Astrocyte (in vitro differentiated cells and primary cell): ENCODE measurements at regions not wholly inside any gene's neighbourhood (a gene's known extent, or its start where the extent isn't known, plus 50 kb on each side); places are given as distances from the start of the nearest gene placed in this dataset.

Experiments used
- DNase-seq: peaks from one replicate; pipeline ENCODE4 v3.0.0-alpha.2; 2010; ENCODE audit warnings: low read depth
- FAIRE-seq: peaks from 2 replicates; lab custom pipeline; 2011; peaks lifted over from hg19 to GRCh38; lab: Jason Lieb, UNC
- H2AFZ ChIP-seq: 2 replicates; pipeline ENCODE4 v1.6.0; 2012; ENCODE audit warnings: low read depth, low read length, inconsistent platforms
- H3K27ac ChIP-seq: 2 replicates; pipeline ENCODE4 v1.5.1; 2011; ENCODE audit warnings: low read depth, low read length, inconsistent platforms
- H3K27me3 ChIP-seq: 2 replicates; pipeline ENCODE4 v1.6.0; 2011; ENCODE audit warnings: low read length, inconsistent platforms; ENCODE audit not compliant: insufficient read depth
- H3K36me3 ChIP-seq: 2 replicates; pipeline ENCODE4 v1.5.1; 2011; ENCODE audit warnings: low read length, inconsistent platforms; ENCODE audit not compliant: insufficient read depth
- H3K4me1 ChIP-seq: 2 replicates; pipeline ENCODE4 v1.5.1; 2011; ENCODE audit warnings: low read length, inconsistent platforms; ENCODE audit not compliant: insufficient read depth
- H3K4me2 ChIP-seq: 2 replicates; pipeline ENCODE4 v1.6.0; 2012; ENCODE audit warnings: low read length, inconsistent platforms
- H3K4me3 ChIP-seq: 2 replicates; pipeline ENCODE4 v1.5.1; 2011; ENCODE audit warnings: low read depth, mild to moderate bottlenecking, low read length, inconsistent platforms; ENCODE audit not compliant: insufficient read depth
- H3K79me2 ChIP-seq: 2 replicates; pipeline ENCODE4 v1.6.0; 2012; ENCODE audit warnings: mild to moderate bottlenecking, low read length, inconsistent platforms; ENCODE audit not compliant: insufficient read depth
- H3K9ac ChIP-seq: 2 replicates; pipeline ENCODE4 v1.6.0; 2012; ENCODE audit warnings: mild to moderate bottlenecking, low read length, inconsistent platforms
- H3K9me3 ChIP-seq: 2 replicates; pipeline ENCODE4 v1.5.1; 2012; ENCODE audit warnings: low read depth, mild to moderate bottlenecking, low read length, inconsistent platforms; ENCODE audit not compliant: insufficient read depth
- H4K20me1 ChIP-seq: 2 replicates; pipeline ENCODE4 v1.6.0; 2012; ENCODE audit warnings: low read length, inconsistent platforms; ENCODE audit not compliant: insufficient read depth
- H3K27ac Mint-ChIP-seq: one replicate; pipeline ENCODE4 v1.8.0; 2021; ENCODE audit warnings: mild to moderate bottlenecking, mixed read lengths; ENCODE audit not compliant: unreplicated experiment
- H3K27me3 Mint-ChIP-seq: one replicate; pipeline ENCODE4 v1.8.0; 2021; ENCODE audit warnings: low read depth, mixed read lengths; ENCODE audit not compliant: unreplicated experiment
- H3K36me3 Mint-ChIP-seq: one replicate; pipeline ENCODE4 v1.8.0; 2021; ENCODE audit warnings: low read depth, mixed read lengths; ENCODE audit not compliant: unreplicated experiment
- H3K4me1 Mint-ChIP-seq: one replicate; pipeline ENCODE4 v1.8.0; 2021; ENCODE audit warnings: low read depth, mixed read lengths; ENCODE audit not compliant: unreplicated experiment
- H3K4me3 Mint-ChIP-seq: one replicate; pipeline ENCODE4 v1.8.0; 2021; ENCODE audit warnings: mild to moderate bottlenecking, moderate library complexity, mixed read lengths; ENCODE audit not compliant: unreplicated experiment
- H3K9me3 Mint-ChIP-seq: one replicate; pipeline ENCODE4 v1.8.0; 2021; ENCODE audit warnings: mild to moderate bottlenecking, mixed read lengths; ENCODE audit not compliant: unreplicated experiment
- CTCF ChIP-seq: IDR thresholded peaks from 2 replicates; pipeline ENCODE4 v1.5.1; 2011; ENCODE audit warnings: low read depth, mild to moderate bottlenecking, inconsistent platforms, low read length, moderate library complexity; ENCODE audit not compliant: insufficient read depth
- EZH2 ChIP-seq: IDR thresholded peaks from 2 replicates; pipeline ENCODE4 v1.6.1; 2012; ENCODE audit warnings: mild to moderate bottlenecking, low read length, inconsistent platforms; ENCODE audit not compliant: insufficient read depth

GRCh38 chr12:116400636-116401372 is 123.3 kb upstream of the MED13L start:
- FAIRE-seq, result no peak
- Mint-ChIP-seq H3K36me3 (peaks cover 3% of the 10 kb centered on the region), H3K4me3 (no peak overlapping the region), H3K4me1 (no peaks in the 10 kb centered on the region), H3K27ac (no peak overlapping the region), H3K9me3 (peaks cover 14% of the 10 kb centered on the region), H3K27me3 (no peaks in the 10 kb centered on the region)
- no peaks in the 10 kb centered on the region for H3K9me3 ChIP-seq
- DNase-seq, result no peak
- H3K79me2 ChIP-seq, result no peaks in the 10 kb centered on the region
- H4K20me1 ChIP-seq, result no peaks in the 10 kb centered on the region
- H3K4me1 ChIP-seq, result no peaks in the 10 kb centered on the region
- H3K4me3 ChIP-seq, result no peak overlapping the region
- no peaks in the 10 kb centered on the region for H3K27me3 ChIP-seq
- no peak overlapping the region for H3K27ac ChIP-seq
- no peak overlapping the region for H3K9ac ChIP-seq
- H2AFZ ChIP-seq, result no peak overlapping the region
- no peaks in the 10 kb centered on the region for H3K36me3 ChIP-seq
- H3K4me2 ChIP-seq, result no peak overlapping the region
- TF ChIP-seq EZH2, result no peak
- no peak for TF ChIP-seq CTCF

- no peak overlapping the region for H2AFZ ChIP-seq
Measured at GRCh38 chr12:116401565-116401964, 124.1 kb upstream of the MED13L start.

More at GRCh38 chr12:116401565-116401964, 124.1 kb upstream of the MED13L start:
- H3K27ac Mint-ChIP-seq, result no peak overlapping the region
- no peaks in the 10 kb centered on the region for H3K9me3 ChIP-seq
- no peak overlapping the region for H3K27ac ChIP-seq
- TF ChIP-seq CTCF (no peak), EZH2 (no peak)
- no peak overlapping the region for H3K4me3 Mint-ChIP-seq
- no peaks in the 10 kb centered on the region for H3K27me3 ChIP-seq
- DNase-seq (no peak), FAIRE-seq (no peak)
- no peaks in the 10 kb centered on the region for H4K20me1 ChIP-seq
- H3K4me1 Mint-ChIP-seq, result no peaks in the 10 kb centered on the region
- H3K4me3 ChIP-seq, result no peak overlapping the region
- H3K4me2 ChIP-seq, result no peak overlapping the region
- no peaks in the 10 kb centered on the region for H3K79me2 ChIP-seq
- H3K27me3 Mint-ChIP-seq, result no peaks in the 10 kb centered on the region
- H3K4me1 ChIP-seq, result no peaks in the 10 kb centered on the region
- no peak overlapping the region for H3K9ac ChIP-seq
- H3K36me3 ChIP-seq, result no peaks in the 10 kb centered on the region
- H3K36me3 Mint-ChIP-seq, result peaks cover 3% of the 10 kb centered on the region
- peaks cover 14% of the 10 kb centered on the region for H3K9me3 Mint-ChIP-seq
